Fibroblast of lung (primary cell): ENCODE measurements at regions not wholly inside any gene's neighbourhood (a gene's known extent, or its start where the extent isn't known, plus 50 kb on each side); places are given as distances from the start of the nearest gene placed in this dataset.
A peak's percentile ranks its signal among the peaks of the same experiment; 100 is the strongest.

Experiments
- DNase-seq, 2 donors: peaks; one replicate each; pipeline versions ENCODE4 v3.0.0 to v3.0.0-alpha.2; 2010; ENCODE audit warnings: low read depth in 2 of 2
- H2AFZ ChIP-seq: 2 replicates; pipeline ENCODE4 v1.5.1; 2012; ENCODE audit warnings: low read length, control low read depth, inconsistent platforms
- H3K27ac ChIP-seq: 2 replicates; pipeline ENCODE4 v1.5.1; 2011; ENCODE audit warnings: low read length, control low read depth; ENCODE audit not compliant: insufficient read depth
- H3K27me3 ChIP-seq: 2 replicates; pipeline ENCODE4 v1.5.1; 2011; ENCODE audit warnings: mild to moderate bottlenecking, low read length; ENCODE audit not compliant: control insufficient read depth, insufficient read depth
- H3K36me3 ChIP-seq: 2 replicates; pipeline ENCODE4 v1.5.1; 2011; ENCODE audit warnings: low read length; ENCODE audit not compliant: control insufficient read depth, insufficient read depth
- H3K4me1 ChIP-seq: 2 replicates; pipeline ENCODE4 v1.5.1; 2011; ENCODE audit warnings: low read length; ENCODE audit not compliant: control insufficient read depth, insufficient read depth; ENCODE audit errors: extremely low read depth
- H3K4me2 ChIP-seq: 2 replicates; pipeline ENCODE4 v1.5.1; 2011; ENCODE audit warnings: low read length, control low read depth; ENCODE audit not compliant: insufficient read depth; ENCODE audit errors: extremely low read depth
- H3K4me3 ChIP-seq, 4 experiments: fragments of 200-600 bp in 1 of 4; sonication (generic) in 1 of 4; replicated peaks in 1 of 4; 2 replicates each; pipeline ENCODE4 v1.5.1; 2011 to 2016; ENCODE audit warnings: low read length in 4 of 4, low read depth in 3 of 4, mild to moderate bottlenecking in 3 of 4, control low read depth in 2 of 4, inconsistent platforms in 1 of 4, mixed read lengths in 1 of 4; ENCODE audit not compliant: insufficient read depth in 1 of 4; ENCODE audit errors: control extremely low read depth in 1 of 4
- H3K79me2 ChIP-seq: 2 replicates; pipeline ENCODE4 v1.5.1; 2012; ENCODE audit warnings: mild to moderate bottlenecking, low read length, inconsistent platforms; ENCODE audit not compliant: control insufficient read depth, insufficient read depth
- H3K9ac ChIP-seq: 2 replicates; pipeline ENCODE4 v1.5.1; 2011; ENCODE audit warnings: mild to moderate bottlenecking, low read length, control low read depth; ENCODE audit not compliant: insufficient read depth
- H3K9me3 ChIP-seq: 2 replicates; pipeline ENCODE4 v1.5.1; 2012; ENCODE audit warnings: low read depth, low read length; ENCODE audit not compliant: control insufficient read depth, insufficient read depth
- H4K20me1 ChIP-seq: 2 replicates; pipeline ENCODE4 v1.5.1; 2011; ENCODE audit warnings: low read length; ENCODE audit not compliant: control insufficient read depth, insufficient read depth; ENCODE audit errors: extremely low read depth
- EZH2 ChIP-seq: IDR thresholded peaks from 2 replicates; pipeline ENCODE4 v1.5.1; 2012; ENCODE audit warnings: low read length, control low read depth, mild to moderate bottlenecking; ENCODE audit errors: missing control alignments
- TF ChIP-seq, protein P1 (sequence below), 2 donors: IDR thresholded peaks in 1 of 2; conservative IDR thresholded peaks in 1 of 2; 1 replicate in 1 of 2; 2 replicates in 1 of 2; pipeline ENCODE4 v1.5.1; 2011 to 2012; ENCODE audit warnings: low read length in 2 of 2, control low read depth in 1 of 2, inconsistent platforms in 1 of 2, low read depth in 1 of 2, mild to moderate bottlenecking in 1 of 2

- H3K4me1 ChIP-seq, result no peaks in the 10 kb centered on the region
- H3K9me3 ChIP-seq, result no peaks in the 10 kb centered on the region
- H3K27ac ChIP-seq, result no peak overlapping the region
- no peak overlapping the region for H3K9ac ChIP-seq
- TF ChIP-seq, protein P1, sequence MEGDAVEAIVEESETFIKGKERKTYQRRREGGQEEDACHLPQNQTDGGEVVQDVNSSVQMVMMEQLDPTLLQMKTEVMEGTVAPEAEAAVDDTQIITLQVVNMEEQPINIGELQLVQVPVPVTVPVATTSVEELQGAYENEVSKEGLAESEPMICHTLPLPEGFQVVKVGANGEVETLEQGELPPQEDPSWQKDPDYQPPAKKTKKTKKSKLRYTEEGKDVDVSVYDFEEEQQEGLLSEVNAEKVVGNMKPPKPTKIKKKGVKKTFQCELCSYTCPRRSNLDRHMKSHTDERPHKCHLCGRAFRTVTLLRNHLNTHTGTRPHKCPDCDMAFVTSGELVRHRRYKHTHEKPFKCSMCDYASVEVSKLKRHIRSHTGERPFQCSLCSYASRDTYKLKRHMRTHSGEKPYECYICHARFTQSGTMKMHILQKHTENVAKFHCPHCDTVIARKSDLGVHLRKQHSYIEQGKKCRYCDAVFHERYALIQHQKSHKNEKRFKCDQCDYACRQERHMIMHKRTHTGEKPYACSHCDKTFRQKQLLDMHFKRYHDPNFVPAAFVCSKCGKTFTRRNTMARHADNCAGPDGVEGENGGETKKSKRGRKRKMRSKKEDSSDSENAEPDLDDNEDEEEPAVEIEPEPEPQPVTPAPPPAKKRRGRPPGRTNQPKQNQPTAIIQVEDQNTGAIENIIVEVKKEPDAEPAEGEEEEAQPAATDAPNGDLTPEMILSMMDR (conservative IDR thresholded peaks at IDR 0.05 in 1 of 2, IDR thresholded peaks at IDR 0.05 in 1 of 2; ENCODE audit: low read depth in 1 of 2, low read length in 2 of 2), result no peak
- no peak for TF ChIP-seq EZH2
- H3K36me3 ChIP-seq, result no peaks in the 10 kb centered on the region
- DNase-seq, result no peak
- H2AFZ ChIP-seq, result no peak overlapping the region
- H3K27me3 ChIP-seq, result no peaks in the 10 kb centered on the region
- H3K4me3 ChIP-seq, result no peak overlapping the region
- H4K20me1 ChIP-seq, result no peaks in the 10 kb centered on the region
- no peak overlapping the region for H3K4me2 ChIP-seq
- H3K79me2 ChIP-seq, result no peaks in the 10 kb centered on the region
These were observed 379.6 kb downstream of the ARL4A start for GRCh38 chr7:13067036-13067435.

DNA sequence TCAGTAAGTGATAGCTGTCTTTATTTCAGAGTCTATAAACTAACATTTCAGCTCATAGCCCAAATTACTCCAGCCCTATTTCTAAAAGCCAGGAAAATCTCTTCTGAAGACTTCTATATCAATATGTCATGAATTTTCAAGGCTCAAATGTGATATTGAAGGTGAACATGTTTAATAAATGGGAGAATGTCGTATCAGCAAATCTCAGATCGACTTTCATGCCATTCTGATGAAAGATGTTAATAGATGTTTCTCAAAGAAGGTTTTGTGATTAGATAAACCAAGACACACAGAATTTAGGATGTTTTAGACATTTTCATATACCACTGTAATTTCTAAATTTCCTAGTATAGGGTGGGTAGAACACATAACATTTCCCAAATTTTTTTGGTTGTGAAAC, 380.6 kb downstream of the ARL4A start:
- H3K36me3 ChIP-seq, result no peaks in the 10 kb centered on the region
- H3K9ac ChIP-seq, result no peak overlapping the region
- H3K4me2 ChIP-seq, result no peak overlapping the region
- no peak overlapping the region for H3K4me3 ChIP-seq
- H2AFZ ChIP-seq, result no peak overlapping the region
- DNase-seq, result no peak
- H3K79me2 ChIP-seq, result no peaks in the 10 kb centered on the region
- no peaks in the 10 kb centered on the region for H4K20me1 ChIP-seq
- H3K27me3 ChIP-seq, result no peaks in the 10 kb centered on the region
- no peak overlapping the region for H3K27ac ChIP-seq
- no peak for TF ChIP-seq EZH2
- TF ChIP-seq, protein P1 (conservative IDR thresholded peaks at IDR 0.05 in 1 of 2, IDR thresholded peaks at IDR 0.05 in 1 of 2; ENCODE audit: low read depth in 1 of 2, low read length in 2 of 2), result no peak
- H3K9me3 ChIP-seq, result no peaks in the 10 kb centered on the region
- no peaks in the 10 kb centered on the region for H3K4me1 ChIP-seq

DNA sequence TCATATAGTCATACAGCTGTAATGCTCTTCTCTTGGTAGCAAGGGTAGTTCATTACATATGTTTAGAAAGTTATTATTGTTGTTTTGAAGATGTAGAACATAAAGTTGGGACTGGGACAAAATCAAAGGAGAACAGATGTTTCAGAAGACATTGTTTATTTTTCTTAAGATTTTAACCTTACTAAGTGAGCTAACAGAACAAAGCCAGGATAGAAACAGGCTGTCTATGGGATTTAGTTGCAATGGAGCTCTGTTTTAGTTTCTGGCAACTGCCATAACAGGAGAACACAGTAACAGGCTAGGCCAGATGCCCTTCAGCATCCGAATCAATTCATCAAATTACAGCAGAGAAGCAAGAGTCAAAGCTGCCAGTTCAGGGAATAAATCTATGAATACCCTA, 382.4 kb downstream of the ARL4A start:
- no peak overlapping the region for H3K9ac ChIP-seq
- H2AFZ ChIP-seq, result no peak overlapping the region

More for the DNA sequence above, 382.4 kb downstream of the ARL4A start:
- H3K36me3 ChIP-seq, result no peaks in the 10 kb centered on the region
- H3K4me2 ChIP-seq, result no peak overlapping the region
- no peaks in the 10 kb centered on the region for H3K79me2 ChIP-seq
- DNase-seq, result peak in 1 of 2 donors; percentile 82
- H3K27ac ChIP-seq, result no peak overlapping the region
- no peaks in the 10 kb centered on the region for H3K9me3 ChIP-seq
- H3K27me3 ChIP-seq, result no peaks in the 10 kb centered on the region
- no peak overlapping the region for H3K4me3 ChIP-seq
- no peaks in the 10 kb centered on the region for H3K4me1 ChIP-seq
- TF ChIP-seq EZH2, result no peak
- TF ChIP-seq, protein P1 (conservative IDR thresholded peaks at IDR 0.05 in 1 of 2, IDR thresholded peaks at IDR 0.05 in 1 of 2; ENCODE audit: low read depth in 1 of 2, low read length in 2 of 2), result no peak
- no peaks in the 10 kb centered on the region for H4K20me1 ChIP-seq
